HepG2 (cell line): ENCODE measurements at regions not wholly inside any gene's neighbourhood (a gene's known extent, or its start where the extent isn't known, plus 50 kb on each side); places are given as distances from the start of the nearest gene placed in this dataset.

Source experiments
- ATAC-seq: fragments of 200-7000 bp; cut with Tn5 transposase; 3 replicates; pipeline ENCODE4 v1.9.1; 2020; ENCODE audit warnings: mild to moderate bottlenecking, moderate library complexity
- BruUV-seq: library from RNA; stranded (reverse); fragments of 400-500 nt; replicated peaks from 2 replicates; lab custom pipeline; 2021; lab: Mats Ljungman, UMichigan
- CTCF ChIA-PET: fragments of 300-600 bp; formaldehyde crosslinking; extraction: SDS; loops from one replicate; lab custom pipeline; 2021; ENCODE audit warnings: low total read pairs, inconsistent platforms, low intra/inter-chr PET ratio; lab: Yijun Ruan, JAX
- POLR2A ChIA-PET: fragments of 350-600 bp; sonication (Branson Sonifier 250); formaldehyde crosslinking; loops from one replicate; lab custom pipeline; 2020; ENCODE audit warnings: antibody characterized with exemption, inconsistent platforms; lab: Yijun Ruan, JAX
- DNase-seq: peaks from one replicate; pipeline ENCODE4 v3.0.0-alpha.2; 2015; ENCODE audit warnings: low spot score
- FAIRE-seq: peaks from 3 replicates; lab custom pipeline; 2011; peaks lifted over from hg19 to GRCh38; lab: Jason Lieb, UNC
- H2AFZ ChIP-seq: one replicate; pipeline ENCODE4 v1.6.1; 2011; ENCODE audit warnings: low read length, inconsistent platforms
- H3K27ac ChIP-seq: fragments of 300-600 bp; 3 replicates; pipeline ENCODE4 v1.8.0; 2011; ENCODE audit warnings: mixed run types, mild to moderate bottlenecking, mixed read lengths, low read length, inconsistent platforms; ENCODE audit not compliant: insufficient read depth; ENCODE audit errors: extremely low read length
- H3K27me3 ChIP-seq, 2 experiments: fragments of 200-600 bp in 1 of 2; 2 replicates in 1 of 2; 3 replicates in 1 of 2; pipeline versions ENCODE4 v1.6.0 to v1.8.0; 2011; ENCODE audit warnings: low read length in 2 of 2, mild to moderate bottlenecking in 2 of 2, moderate library complexity in 2 of 2, inconsistent platforms in 1 of 2; ENCODE audit not compliant: insufficient read depth in 2 of 2, control insufficient read depth in 1 of 2
- H3K36me3 ChIP-seq, 2 experiments: fragments of 200-600 bp in 1 of 2; replicated peaks in 1 of 2; 2 replicates in 1 of 2; 3 replicates in 1 of 2; pipeline versions ENCODE4 v1.5.1 to v1.8.0; 2011; ENCODE audit warnings: low read length in 2 of 2, inconsistent platforms in 1 of 2; ENCODE audit not compliant: insufficient read depth in 2 of 2, control insufficient read depth in 1 of 2
- H3K4me1 ChIP-seq: 2 replicates; pipeline ENCODE4 v1.5.1; 2012; ENCODE audit warnings: low read length, inconsistent platforms; ENCODE audit not compliant: insufficient read depth
- H3K4me2 ChIP-seq: 2 replicates; pipeline ENCODE4 v1.6.0; 2011; ENCODE audit warnings: low read depth, low read length, inconsistent platforms
- H3K4me3 ChIP-seq, 3 experiments: fragments of 200-600 bp in 1 of 3; sonication (generic), shearing (Covaris generic) in 1 of 3; replicated peaks in 1 of 3; 2 replicates each; pipeline ENCODE4 v1.5.1; 2011 to 2016; ENCODE audit warnings: low read length in 3 of 3, inconsistent platforms in 2 of 3, low read depth in 2 of 3, mild to moderate bottlenecking in 2 of 3, control low read depth in 1 of 3, mixed read lengths in 1 of 3; ENCODE audit not compliant: insufficient read depth in 1 of 3
- H3K79me2 ChIP-seq: one replicate; pipeline ENCODE4 v1.6.1; 2011; ENCODE audit warnings: low read length, inconsistent platforms; ENCODE audit not compliant: insufficient read depth
- H3K9ac ChIP-seq: 2 replicates; pipeline ENCODE4 v1.6.0; 2011; ENCODE audit warnings: mild to moderate bottlenecking, low read depth, low read length, inconsistent platforms; ENCODE audit not compliant: insufficient read depth
- H3K9me3 ChIP-seq: 2 replicates; pipeline ENCODE4 v1.5.1; 2012; ENCODE audit warnings: mild to moderate bottlenecking, low read length
- H4K20me1 ChIP-seq: 2 replicates; pipeline ENCODE4 v1.6.0; 2011; ENCODE audit warnings: inconsistent platforms, mild to moderate bottlenecking, low read length, moderate library complexity; ENCODE audit not compliant: insufficient read depth
- RNF2 ChIP-seq: fragments of 450-650 bp; conservative IDR thresholded peaks from 2 replicates; pipeline ENCODE4 v1.6.1; 2016; ENCODE audit warnings: low read depth
- WGBS: methylation state at CpG from one replicate; pipeline ENCODE4 v1.1.6; 2017; ENCODE audit warnings: low lambda C conversion rate; 5-methylcytosine and 5-hydroxymethylcytosine counted together
- in situ Hi-C: cut with HindIII; loops from 2 replicates; pipeline ENCODE4 v1.10.0; 2017; ENCODE audit warnings: low pct_unique_long_range_greater_than_20kb; ENCODE audit not compliant: extremely low pct_ligation_motif_present
- intact Hi-C: fragments of 100-400 bp; cut with micrococcal nuclease; formaldehyde crosslinking; loops from one replicate; pipeline ENCODE4 v1.10.0; 2022; ENCODE audit not compliant: unreplicated experiment
- TF ChIP-seq, protein P1 (sequence below): sonication (generic); formaldehyde crosslinking; IDR thresholded peaks from 2 replicates; pipeline ENCODE4 v1.5.1; 2020; ENCODE audit warnings: missing genetic modification reagents, mild to moderate bottlenecking, borderline replicate concordance

DNA sequence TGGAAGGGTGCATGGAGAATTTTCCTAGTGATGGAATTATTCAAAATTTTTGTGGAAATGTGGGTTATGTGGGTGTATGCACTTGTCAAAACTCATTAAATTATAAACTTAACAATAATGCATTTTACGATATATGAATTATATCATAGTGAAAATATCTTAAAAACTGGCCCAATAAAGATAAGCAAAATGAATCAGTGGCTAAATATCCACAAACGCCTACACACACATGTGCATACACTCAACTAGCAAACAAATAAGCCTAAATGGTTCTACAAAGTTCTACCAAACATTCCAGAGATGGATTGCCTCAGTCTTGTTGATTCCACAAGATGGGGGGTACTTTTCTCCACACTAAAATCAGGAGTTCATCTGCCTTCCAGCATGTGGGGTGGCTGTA is 349.5 kb downstream of the TSHZ3 start:
- Histone ChIP-seq H3K4me2 (no peak overlapping the region), H3K9me3 (peaks cover 66% of the 10 kb centered on the region), H3K79me2 (no peaks in the 10 kb centered on the region), H3K4me1 (no peaks in the 10 kb centered on the region), H3K36me3 (no peaks in the 10 kb centered on the region), H3K27me3 (no peaks in the 10 kb centered on the region), H3K27ac (no peak overlapping the region), H3K4me3 (no peak overlapping the region), H3K9ac (no peak overlapping the region), H4K20me1 (no peaks in the 10 kb centered on the region), H2AFZ (no peak overlapping the region)
- intact Hi-C loops (no loop called here), in situ Hi-C loops (no loop called here)
- CTCF ChIA-PET: no interaction called here
- TF ChIP-seq RNF2: no peak
- FAIRE-seq (no peak), DNase-seq (no peak), ATAC-seq (no peak)
- BruUV-seq: no TSS peak
- WGBS: 4% methylated on average over 2 of the region's 2 CpGs
- POLR2A ChIA-PET: no interaction called here

DNA sequence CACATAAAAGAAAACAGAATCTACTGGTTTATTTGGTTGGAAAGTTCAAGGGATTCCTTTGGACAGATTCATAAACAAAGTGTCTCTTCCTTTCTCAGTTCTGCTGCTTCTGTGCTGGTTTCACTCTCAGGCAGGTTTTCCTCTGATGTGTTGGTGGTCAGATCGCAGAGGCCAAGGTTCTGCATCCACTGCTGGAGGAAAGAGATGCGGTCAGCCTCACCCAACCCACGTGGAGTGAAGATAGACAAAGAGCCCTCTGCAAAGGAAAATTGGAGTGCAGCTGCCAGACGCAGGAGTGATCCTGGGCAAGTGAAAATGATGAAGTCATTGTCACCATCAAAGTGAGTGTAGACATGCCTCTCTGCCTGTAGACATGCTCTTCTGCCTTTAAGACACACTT is 352.0 kb downstream of the TSHZ3 start:
- H3K9me3 ChIP-seq: peaks cover 69% of the 10 kb centered on the region
- no peak overlapping the region for H2AFZ ChIP-seq
- CTCF ChIA-PET: no interaction called here
- H3K27me3 ChIP-seq: no peaks in the 10 kb centered on the region
- no peak overlapping the region for H3K27ac ChIP-seq
- no peak overlapping the region for H3K4me2 ChIP-seq
- in situ Hi-C loops: no loop called here
- 3% methylated on average over 3 of the region's 4 CpGs for WGBS
- TF ChIP-seq, protein P1, sequence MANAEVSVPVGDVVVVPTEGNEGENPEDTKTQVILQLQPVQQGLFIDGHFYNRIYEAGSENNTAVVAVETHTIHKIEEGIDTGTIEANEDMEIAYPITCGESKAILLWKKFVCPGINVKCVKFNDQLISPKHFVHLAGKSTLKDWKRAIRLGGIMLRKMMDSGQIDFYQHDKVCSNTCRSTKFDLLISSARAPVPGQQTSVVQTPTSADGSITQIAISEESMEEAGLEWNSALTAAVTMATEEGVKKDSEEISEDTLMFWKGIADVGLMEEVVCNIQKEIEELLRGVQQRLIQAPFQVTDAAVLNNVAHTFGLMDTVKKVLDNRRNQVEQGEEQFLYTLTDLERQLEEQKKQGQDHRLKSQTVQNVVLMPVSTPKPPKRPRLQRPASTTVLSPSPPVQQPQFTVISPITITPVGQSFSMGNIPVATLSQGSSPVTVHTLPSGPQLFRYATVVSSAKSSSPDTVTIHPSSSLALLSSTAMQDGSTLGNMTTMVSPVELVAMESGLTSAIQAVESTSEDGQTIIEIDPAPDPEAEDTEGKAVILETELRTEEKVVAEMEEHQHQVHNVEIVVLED (CRISPR knock-in tag): no peak
- intact Hi-C loops: no loop called here
- BruUV-seq: no TSS peak
- H3K4me3 ChIP-seq: no peak overlapping the region
- POLR2A ChIA-PET: no interaction called here
- H3K4me1 ChIP-seq: no peaks in the 10 kb centered on the region
- H3K36me3 ChIP-seq: no peaks in the 10 kb centered on the region
- no peak overlapping the region for H3K9ac ChIP-seq
- no peaks in the 10 kb centered on the region for H4K20me1 ChIP-seq
- DNase-seq (no peak), FAIRE-seq (no peak), ATAC-seq (no peak)
- H3K79me2 ChIP-seq: no peaks in the 10 kb centered on the region
